Stimulated activated CD4-positive, alpha-beta T cell treated with anti-CD3 and anti-CD28 coated beads, Interleukin-12 subunit alpha, Interleukin-12 subunit beta, amount 100 ng/mL, for 4 hours (primary cell): ENCODE measurements at regions not wholly inside any gene's neighbourhood (a gene's known extent, or its start where the extent isn't known, plus 50 kb on each side); places are given as distances from the start of the nearest gene placed in this dataset.

Experiments used
- DNase-seq: peaks from one replicate; pipeline ENCODE4 v3.0.0-alpha.2; 2020

DNA sequence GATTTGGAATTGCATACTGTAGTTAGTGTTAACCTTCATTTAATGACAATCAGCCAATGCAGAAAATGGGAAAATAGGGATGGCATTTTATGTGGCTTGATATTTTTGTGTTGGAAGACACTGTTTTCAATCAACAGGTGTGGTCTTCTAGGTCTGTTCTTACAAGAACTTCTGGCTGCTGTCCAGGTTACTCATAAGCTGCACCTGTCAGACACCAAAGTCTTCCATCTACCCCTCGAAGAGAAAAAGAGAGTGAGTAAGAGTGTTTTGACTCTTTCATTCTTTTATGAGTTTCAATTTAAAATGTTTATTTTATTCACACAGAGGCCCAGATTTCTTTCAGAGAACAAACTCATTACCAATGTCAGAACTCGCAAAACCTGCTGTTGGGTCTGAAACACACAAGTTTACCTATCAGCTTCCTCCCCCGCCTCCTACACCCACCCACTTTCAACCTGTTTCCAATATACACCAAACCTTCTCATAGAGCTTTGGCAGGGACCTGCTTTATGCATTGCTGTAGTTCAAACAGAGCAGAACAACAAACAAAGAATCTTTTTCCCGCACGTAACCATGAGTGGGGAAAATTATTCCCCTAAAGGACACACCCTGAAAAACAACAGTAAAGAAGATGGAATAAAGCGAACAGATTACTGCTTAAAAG lies 767.7 kb upstream of the ALCAM start:
- DNase-seq = no peak

DNA sequence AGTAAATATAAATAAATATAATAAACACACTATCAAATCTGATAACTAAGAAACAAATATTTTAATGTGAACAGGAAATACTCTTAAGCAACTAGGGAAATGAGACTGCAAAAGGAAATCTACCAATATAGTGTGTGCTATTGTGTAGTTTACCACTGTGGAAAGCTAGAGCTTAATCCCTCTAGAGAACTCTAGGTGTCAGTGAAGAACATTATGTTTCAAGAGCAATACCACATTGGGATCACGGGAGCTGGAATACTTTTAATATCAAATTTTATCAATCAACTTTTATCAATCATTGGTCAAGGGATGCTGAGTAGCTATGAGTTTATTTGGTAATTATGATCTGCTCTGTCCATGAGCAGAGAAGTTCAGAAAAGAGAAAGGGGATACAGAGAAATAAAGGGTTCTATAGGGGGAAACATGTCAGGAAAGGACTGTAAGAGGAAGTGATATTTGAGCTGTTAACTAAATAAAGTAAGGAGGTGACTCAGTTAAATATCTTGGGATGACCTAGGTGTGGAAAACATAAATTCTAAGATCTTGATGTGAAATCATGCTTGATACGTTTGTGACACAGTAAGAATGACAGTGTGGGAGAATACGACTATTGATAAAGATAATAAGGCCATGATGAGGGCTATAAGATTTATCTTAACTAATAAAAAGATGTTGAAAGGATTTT lies 762.2 kb upstream of the ALCAM start:
- no peak for DNase-seq

DNA sequence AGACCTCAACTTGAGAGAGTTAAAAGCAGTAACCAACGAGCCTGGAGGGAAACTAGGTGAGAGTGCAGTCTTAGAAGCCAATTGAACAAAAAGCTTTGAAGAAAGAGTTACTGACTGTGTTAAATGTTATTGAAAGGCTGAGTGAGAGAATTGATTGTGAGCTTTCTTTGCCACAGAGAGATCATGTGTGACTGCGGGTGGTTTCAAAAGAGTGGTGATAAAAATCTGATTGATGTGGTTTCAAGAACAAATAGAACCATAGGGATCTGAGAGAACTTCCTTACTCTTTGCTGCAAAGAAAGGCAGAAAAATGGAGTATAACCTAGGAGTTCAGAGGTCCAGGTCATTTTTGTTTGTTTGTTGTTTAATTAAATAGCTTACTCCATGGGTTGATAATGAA lies 759.9 kb upstream of the ALCAM start:
- no peak for DNase-seq

DNA sequence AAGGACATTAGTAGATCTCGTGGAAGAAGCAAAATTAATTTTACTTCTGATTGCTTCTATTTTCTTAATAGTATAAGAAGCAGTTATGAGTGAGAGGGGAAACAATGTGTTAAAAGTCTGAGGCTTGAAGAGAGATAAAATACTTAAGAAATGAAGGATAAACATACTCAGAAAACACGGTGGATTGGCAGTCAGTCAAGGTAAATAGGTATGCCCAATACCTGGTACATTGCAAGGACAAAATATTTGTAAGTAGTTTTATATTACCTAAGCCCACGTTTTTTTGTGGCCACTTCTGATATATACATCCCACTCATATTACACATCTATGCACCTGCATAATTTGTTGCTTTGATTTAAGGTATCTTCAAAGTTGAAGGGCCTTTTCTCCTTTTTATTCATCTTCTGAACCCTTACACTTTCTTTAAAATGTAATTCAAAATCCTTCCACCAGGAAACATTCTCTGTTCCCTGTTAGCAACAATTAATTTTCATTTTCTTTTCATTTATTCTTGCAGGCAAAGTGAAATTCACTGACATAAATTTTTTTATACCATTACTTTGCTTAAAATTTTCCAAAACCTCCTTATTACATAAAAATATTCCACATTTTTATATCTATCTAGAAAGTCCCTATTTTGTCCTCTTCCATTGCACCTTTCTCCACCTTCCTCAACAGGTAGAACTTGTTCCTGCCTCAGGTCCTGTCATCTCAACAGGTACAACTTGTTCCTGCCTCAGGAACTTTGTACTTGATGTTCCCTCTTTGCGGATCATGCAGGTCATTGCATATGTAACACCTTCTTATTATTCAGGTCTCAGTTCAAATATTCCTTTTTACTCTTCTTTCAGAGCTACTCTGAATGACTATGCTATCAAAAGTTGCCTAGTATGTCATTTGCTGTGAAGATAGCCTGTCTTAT lies 755.7 kb upstream of the ALCAM start:
- no peak for DNase-seq

DNA sequence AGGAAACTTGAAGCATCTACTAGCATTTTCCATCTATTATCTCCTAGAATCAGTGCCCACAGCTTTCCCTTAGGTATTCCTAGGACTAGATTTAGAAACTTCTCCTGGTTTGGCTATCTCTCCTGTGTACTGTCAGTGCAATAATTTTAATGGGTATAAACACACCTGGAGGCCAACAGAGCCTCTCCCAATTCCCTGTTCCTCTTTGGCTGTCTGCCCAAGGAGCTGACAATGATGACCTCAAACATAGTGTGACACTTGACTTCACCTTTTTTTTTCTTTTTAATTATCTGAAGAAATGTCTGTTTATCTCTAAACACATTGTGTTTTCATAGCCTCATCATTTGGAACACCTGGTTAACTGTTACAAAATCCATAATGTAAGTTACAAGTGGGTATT lies 754.5 kb upstream of the ALCAM start:
- DNase-seq = no peak

DNA sequence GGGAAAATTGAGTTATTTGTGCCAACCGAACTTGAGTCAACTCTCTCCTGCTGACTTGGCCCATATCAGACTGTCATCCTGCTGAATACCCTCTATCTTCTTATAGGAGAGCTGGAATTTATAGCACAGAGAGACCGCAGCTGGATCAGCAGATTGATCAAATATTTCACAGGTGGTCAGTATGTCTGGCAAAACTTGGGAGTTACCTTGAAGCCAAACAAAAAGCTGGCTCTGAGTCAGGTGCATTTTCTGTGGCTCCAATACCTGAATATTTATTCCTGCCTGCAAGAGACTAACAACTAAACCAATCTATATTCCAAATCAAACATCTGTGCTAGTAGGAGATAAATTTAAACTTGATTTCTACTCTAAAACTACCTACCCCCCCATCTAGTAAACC lies 752.1 kb upstream of the ALCAM start:
- DNase-seq = no peak

DNA sequence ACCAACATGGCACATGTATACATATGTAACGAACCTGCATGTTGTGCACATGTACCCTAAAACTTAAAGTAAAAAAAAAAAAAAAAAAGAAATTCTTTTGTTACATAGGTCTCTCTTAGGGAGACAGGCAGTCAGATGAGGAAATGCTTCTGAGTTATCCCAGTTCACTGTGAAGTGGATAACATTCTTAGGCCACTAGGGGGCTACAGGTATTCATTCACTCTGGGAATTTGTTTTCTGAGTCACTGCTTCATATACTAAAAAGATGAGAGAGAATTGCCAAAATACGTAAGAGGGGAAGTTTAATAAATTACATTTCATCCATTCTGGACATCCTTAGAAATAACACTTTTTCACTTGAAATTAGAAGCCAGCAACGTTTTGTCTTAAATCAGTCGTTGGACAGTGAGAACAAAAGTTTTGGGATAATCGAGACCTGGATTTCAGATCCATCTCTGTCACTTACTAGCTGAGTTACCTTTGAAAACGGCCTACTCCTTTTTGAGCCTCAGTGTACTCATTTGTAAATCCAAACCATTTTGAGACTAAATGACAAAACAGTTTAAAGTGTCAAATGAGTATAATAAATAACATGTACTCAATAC lies 738.4 kb upstream of the ALCAM start:
- DNase-seq = no peak

DNA sequence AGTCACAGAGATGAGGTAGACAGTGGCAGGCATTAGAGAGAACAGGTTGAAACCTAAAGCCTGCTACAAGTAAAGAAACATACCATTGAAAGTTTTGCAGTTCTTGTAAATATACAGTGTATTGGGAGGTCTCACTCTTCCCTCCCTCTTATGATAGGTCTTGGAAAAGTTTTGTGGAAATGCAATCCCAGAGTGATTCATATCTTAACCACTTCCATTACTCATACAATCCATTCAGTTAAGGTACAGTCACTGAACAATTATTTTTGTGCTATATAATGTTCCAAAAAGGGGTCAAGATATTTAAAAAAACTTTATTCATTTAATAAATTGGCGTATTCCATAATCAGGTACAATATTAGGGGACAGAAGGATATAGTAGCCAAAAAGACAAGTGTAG lies 737.7 kb upstream of the ALCAM start:
- DNase-seq = no peak

DNA sequence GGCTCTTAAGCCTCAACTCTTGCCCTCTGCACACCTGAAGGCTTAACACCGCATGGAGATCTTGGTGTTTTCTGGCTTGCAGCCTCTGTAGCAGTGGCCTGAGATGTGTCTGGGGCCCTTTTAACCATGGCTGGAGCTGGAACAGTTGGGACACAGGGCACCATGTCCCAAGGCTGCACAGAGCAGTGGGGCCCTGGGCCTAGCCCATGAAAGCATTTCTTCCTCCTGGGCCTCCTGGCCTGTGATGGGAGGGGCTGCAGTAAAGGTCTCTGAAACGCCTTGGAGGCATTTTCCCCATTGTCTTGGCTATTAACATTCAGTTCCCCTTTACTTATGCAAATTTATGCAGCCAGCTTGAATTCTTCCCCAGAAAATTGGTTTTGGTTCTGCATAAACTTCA lies 735.5 kb upstream of the ALCAM start:
- DNase-seq = no peak

DNA sequence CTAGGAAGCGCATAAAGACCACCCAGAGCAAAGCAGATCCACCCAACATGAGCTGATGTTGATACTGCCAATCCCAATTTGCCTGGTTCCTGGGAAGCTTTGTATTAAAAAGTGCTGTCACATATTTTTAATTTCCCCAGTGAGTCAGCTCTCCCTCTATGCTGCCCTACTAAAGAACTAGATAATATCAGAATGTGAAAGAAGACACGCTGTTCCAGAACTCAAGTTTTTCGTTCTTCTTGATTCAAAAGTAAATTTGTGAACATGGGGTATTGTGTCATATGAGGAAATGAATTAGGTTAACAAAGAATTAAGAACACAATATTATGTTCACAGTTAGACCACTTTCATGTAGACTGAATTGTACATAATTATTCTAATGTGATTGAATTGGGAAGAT lies 734.2 kb upstream of the ALCAM start:
- no peak for DNase-seq

DNA sequence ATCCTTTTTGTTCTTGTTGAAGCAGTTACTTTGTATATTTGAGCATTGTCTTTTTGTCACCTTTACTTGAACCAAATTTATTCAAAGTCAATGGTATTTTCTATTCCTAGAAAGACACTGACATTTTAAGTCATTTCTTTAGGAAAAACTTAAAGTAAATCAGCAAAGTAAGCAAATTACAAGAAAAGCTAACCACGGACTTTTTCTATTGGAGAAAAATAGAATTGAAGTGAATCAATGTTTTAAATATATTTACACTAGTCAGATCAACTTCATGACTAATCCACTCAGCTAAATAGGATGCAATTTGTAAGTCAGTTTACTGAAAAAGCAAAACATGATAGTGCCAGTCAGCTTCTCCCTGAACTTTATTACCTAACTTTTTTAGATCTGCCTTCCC lies 733.8 kb upstream of the ALCAM start:
- DNase-seq = no peak

DNA sequence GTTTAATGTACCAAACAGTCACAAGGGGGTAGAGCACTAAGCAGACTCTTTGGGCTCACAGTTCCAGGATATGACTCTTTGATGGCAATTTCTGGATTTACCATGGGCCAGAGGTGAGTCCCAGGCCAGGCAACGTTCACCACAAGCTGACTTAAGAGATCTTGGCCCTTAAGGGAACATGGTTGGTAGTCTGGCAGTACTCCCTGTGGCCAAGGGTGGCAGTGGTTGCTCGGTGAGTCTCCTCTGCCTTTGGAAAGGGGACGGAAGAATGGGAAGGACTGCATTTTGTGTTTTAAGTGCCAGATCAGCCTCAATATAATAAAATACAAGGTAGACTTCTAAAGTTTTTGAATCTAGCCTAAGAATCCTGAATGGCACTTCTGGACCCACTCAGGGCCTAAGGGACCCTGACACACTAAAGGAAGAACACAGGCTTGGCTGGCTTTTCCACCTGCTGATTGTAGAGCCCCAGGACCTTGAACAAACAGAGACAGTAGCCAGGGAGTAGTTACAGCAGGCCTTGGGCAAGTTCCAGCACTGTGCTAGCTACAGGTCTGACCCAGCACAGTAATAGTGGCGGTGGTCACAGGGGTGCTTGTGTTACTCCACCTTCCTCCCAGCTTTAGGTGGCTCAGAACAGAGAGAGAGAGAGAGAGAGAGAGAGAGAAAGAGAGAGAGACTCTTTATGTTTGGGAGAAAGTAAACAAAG lies 730.7 kb upstream of the ALCAM start:
- DNase-seq = no peak

DNA sequence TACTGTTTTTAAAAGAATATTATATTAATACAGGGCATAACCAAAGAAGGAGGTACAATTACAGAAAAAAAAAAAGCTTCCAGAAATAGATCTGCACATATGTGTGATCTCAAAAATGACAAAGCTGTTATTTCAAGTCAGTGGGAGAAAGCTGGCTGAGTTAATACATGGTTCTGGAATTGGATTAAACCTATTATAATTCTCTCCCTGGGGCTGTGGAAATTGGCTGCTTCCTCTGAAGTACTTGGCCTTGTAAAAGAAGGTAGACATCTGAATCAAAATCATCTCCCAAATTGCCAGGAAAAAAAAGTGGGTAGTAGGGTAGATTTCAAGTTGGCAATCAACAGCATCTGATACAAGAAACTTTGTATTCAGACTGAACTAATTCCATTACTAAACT lies 723.9 kb upstream of the ALCAM start:
- no peak for DNase-seq

DNA sequence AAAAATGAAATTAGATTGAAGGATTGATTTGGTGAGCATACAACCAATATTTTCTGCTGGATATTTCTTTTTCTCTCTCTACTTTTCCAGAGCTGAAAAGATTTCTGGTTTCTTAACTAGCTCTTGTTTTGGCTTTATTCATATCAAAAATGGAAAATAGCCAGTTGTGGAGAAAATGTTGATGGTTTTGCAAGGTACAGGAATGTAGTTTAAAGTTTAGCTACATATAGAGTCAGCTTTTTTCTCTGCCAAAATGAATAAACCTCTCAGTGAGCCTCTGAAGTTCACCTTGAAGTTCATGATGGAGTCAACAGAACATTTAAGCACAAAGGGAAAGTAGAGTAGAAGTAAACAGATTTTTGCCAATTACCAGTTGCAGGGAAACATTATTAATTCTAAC lies 720.5 kb upstream of the ALCAM start:
- no peak for DNase-seq

DNA sequence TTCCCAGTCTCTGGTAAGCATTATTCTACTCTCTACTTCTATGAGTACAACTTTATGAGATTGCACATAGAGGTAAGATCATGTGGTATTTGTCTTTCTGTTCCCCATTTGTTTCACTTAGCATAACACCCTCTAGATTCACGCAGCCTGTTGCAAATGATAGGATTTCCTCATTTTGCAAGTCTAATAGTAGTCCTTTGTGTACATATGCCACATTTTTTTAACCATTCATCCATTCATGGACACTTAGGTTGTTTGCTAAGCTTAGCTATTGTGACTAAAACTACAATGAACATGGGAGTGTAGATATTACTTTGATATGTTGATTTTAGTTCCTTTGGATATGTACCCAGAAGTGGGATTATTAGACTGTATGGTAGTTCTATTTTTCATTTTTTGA lies 717.9 kb upstream of the ALCAM start:
- DNase-seq = no peak

DNA sequence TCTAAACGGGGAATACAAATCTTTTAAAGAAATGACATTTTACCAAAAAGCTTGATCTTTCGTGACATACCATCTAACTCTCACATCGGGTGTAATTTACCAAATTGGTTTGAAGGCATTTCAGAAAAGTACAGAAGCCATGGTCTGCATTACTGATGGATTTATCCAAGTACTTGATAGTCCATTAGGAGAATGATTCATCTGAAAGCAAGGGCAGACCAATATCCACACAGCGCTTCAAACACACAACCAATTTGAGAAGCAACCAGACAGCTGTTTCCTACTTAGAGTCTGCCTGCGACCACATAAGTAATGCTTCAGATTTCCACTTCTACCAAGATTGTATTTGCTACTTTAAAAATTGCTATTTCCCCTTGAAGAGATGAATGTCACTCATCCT lies 697.6 kb upstream of the ALCAM start:
- DNase-seq = no peak

DNA sequence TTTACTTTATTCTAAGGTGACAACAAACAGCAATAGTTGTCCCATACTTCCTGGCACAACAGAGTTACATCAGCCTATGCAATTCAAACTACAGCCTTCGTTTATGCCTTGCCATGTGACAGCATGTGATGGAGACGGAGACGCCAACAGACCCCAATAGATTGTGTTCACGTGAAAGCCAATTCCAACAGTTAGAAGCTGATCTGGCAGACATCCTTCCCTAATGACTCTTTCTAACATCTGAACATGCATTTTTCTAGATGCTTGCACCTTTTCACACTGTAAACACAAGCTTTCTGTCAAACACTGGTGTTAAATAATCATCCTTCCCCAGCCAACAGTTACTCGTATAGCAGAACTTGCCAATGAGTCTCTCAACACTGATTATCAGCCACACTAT lies 694.4 kb upstream of the ALCAM start:
- no peak for DNase-seq

DNA sequence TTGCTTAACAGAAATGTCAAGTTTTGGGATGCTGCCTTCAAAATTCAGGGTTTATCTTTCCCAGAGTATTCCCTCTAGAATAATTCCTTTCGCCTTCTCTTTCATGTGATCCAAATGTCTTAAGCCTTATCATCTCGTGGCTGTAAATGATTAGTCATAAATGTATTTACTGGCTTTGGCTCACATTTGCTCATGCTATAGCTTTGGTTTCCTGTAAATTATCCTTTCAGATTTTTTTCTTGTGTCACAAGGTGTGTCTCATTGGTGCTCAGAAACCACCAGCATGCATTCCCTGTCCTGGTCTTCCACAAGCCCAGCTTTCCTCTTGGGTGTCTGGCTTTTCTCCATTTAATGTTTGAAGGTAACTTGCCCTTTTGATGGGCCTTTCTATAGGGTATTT lies 692.7 kb upstream of the ALCAM start:
- no peak for DNase-seq

DNA sequence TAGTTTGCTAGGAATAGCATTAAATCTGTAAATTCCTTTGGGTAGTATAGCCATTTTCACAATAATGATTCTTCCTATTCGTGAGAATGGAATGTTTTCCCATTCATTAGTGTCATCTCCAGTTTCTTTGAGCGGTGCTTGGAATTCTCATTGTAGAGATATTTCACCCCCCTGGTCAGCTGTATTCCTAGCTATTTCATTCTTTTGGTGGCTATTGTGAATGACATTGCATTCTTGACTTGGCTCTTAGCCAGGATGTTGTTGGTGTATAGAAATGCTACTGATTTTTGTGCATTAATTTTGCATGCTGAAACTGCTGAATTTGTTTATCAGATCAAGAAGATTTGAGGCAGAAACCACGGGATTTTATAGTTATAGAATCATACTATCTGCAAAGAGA lies 690.5 kb upstream of the ALCAM start:
- no peak for DNase-seq

DNA sequence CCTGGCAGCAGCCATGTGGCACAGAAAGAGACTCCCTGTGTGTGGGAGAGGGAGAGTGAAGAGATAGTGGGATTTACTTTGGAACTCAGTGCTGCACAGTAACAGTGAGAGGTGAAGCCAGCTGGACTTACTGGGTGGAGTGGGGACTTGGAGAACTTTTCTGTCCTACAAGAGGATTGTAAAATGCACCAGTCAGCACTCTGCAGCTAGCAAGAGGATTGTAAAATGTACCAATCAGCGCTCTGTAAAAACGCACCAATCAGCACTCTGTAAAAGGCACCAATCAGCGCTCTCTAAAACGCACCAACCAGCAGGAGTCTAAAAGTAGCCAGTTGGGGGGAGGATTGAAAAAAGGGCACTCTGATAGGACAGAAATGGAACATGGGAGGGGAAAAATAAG lies 688.8 kb upstream of the ALCAM start:
- DNase-seq = no peak

DNA sequence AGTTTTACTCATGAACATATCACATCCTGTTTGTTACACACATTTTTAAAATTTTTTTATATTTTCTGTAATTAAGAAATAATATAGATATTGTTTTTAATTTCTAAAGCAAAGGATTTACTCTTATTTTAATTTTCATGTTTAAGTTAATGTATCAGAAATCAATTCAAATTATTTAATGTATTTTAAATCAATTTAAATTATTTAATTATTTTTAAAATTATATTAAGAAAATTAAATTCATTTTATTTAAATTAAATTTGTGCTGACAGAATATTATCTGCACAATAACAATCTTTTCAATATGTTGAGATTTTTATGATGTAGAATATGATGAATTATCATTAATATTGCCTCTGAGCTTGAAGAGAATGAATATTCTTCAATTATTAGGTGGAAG lies 681.2 kb upstream of the ALCAM start:
- no peak for DNase-seq

DNA sequence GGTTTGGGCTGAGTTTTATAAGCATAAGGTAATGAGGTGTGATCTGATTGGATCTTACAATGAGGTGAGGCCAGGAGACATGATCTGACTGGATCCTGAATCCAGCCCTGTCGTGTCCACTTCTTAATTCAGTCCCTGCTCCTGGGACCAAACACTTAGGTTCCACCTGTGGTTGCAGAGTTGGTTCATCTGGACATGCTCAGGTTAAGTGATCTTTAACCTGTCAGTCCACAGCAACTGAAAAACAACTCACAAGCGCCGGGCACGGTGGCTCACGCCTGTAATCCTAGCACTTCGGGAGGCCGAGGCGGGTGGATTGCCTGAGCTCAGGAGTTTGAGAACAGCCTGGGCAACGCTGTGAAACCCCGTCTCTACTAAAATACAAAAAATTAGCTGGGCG lies 679.3 kb upstream of the ALCAM start:
- DNase-seq = no peak

DNA sequence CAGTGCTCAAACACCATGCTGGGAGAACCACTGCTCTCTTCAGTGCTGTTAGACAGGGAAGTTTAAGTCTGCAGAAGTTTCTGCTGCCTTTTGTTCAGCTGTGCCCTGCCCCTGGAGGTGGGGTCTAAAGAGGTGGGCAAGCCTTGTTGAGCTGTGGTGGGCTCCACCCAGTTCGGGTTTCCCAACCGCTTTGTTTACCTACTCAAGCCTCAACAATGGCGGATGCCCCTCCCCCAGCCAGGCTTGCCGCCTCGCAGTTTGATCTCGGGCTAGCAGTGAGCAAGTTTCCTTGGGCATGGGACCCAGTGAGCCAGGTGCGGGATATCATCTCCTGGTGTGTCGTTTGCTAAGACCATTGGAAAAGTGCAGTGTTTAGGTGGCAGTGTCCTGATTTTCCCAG lies 670.2 kb upstream of the ALCAM start:
- DNase-seq = no peak
